Breast epithelium (tissue), 3 donors: ENCODE measurements at regions not wholly inside any gene's neighbourhood (a gene's known extent, or its start where the extent isn't known, plus 50 kb on each side); places are given as distances from the start of the nearest gene placed in this dataset.

Experiments
- POLR2A ChIP-seq: fragments of 450-650 bp; IDR thresholded peaks from one replicate; pipeline ENCODE4 v1.6.1; 2016; ENCODE audit warnings: antibody characterized with exemption, mild to moderate bottlenecking, moderate library complexity
- POLR2AphosphoS5 ChIP-seq, 3 donors: sonication (generic); formaldehyde crosslinking; IDR thresholded peaks; one replicate each; pipeline ENCODE4 v1.6.1; 2017; ENCODE audit warnings: antibody characterized with exemption in 3 of 3
- TF ChIP-seq, protein P1 (sequence below), 3 donors: fragments of 450-650 bp; IDR thresholded peaks; one replicate each; pipeline ENCODE4 v1.5.1; 2016 to 2017; ENCODE audit warnings: antibody characterized with exemption in 3 of 3, mild to moderate bottlenecking in 3 of 3, moderate library complexity in 3 of 3

DNA sequence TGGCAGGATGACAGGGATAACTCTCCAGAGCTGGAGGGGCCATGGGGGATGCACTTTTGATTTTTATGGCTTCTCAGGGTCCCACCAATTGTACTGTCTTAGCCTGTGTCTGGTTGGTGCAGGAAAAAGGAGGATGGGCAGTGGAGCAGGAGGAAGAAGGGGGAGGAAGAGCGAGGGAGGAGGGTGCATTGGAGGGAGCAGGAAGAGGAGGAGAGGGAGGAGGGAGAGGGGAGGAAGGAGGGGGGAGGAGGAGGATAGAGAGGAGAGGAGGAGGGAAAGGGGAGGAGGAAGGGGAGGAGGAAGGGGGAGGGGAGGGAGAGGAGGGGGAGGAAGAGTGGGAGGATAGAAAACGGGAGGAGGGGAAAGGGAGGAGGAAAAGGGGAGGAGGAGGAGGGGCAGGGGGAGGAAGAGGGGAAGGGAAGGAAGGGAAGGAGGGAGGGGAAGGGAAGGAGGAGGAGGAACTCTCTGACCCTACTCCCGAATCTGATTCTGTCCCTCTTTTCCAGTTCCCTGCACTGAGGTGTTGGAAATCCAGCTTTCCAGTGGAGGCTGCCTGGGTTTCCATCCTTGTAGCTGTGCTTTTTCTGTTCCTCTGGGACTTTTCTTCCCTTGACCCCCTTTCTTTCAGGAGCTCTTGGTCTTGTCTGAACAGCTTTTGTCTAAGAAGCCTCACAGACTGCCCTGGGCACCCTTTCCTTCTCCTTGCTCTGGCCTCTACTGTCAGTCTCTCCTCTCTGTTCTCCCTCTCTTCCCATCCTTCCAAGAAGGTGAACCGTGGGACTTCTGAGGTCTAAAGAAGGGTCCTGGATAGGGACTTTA is 149.4 kb downstream of the DHX35 start:
- TF ChIP-seq POLR2A (no peak), POLR2AphosphoS5 (IDR thresholded peaks at IDR 0.05) (no peak)
- TF ChIP-seq, protein P1, sequence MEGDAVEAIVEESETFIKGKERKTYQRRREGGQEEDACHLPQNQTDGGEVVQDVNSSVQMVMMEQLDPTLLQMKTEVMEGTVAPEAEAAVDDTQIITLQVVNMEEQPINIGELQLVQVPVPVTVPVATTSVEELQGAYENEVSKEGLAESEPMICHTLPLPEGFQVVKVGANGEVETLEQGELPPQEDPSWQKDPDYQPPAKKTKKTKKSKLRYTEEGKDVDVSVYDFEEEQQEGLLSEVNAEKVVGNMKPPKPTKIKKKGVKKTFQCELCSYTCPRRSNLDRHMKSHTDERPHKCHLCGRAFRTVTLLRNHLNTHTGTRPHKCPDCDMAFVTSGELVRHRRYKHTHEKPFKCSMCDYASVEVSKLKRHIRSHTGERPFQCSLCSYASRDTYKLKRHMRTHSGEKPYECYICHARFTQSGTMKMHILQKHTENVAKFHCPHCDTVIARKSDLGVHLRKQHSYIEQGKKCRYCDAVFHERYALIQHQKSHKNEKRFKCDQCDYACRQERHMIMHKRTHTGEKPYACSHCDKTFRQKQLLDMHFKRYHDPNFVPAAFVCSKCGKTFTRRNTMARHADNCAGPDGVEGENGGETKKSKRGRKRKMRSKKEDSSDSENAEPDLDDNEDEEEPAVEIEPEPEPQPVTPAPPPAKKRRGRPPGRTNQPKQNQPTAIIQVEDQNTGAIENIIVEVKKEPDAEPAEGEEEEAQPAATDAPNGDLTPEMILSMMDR (IDR thresholded peaks at IDR 0.05): no peak
